ENCODE measurements at regions not wholly inside any gene's neighbourhood (a gene's known extent, or its start where the extent isn't known, plus 50 kb on each side); places are given as distances from the start of the nearest gene placed in this dataset.

DNA sequence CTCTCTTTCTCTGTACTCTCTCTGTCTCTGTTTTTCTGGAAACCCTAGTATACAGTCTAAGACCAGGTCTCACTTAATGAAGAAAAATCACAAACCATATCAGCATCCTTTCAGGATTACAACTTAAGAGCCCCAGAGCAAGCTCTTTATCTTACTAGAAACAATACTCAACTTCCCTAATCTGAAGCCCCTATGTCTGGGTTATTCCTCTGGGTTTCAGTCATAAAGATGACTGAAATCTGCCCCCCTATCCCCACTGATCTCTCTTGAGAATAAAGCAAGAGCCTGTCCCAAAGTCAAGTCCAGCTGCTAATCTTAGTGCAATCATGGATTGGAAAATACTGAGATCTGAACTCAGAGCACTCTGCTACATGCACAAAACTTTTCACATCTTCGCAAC, 53.9 kb upstream of the PICALM start:
- no peak for DNase-seq (ENCODE audit: extremely low read depth, low read depth, low spot score)

GRCh38 chr11:86120807-86121206, 51.9 kb upstream of the PICALM start:
- DNase-seq (ENCODE audit: extremely low read depth, low read depth, low spot score), result no peak

DNA sequence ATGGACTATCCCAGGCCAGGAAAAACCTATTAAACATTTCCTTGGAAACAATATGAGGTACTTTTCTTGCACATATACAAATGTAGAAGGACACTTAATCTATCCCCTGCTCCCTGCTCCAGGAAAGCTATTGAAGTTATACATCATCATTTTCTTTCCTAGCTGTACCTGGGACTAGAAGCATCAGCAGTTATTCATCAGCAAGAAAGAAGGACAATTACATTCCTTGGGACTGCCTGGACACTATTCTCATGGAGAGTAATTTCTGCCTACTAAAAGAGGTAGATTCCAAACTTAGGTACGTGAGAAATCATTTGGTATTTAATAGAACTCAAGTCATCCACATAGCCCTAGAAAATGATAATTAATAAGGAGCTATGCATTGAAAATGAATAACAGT, 51.0 kb upstream of the PICALM start:
- no peak for DNase-seq (ENCODE audit: extremely low read depth, low read depth, low spot score)

DNA sequence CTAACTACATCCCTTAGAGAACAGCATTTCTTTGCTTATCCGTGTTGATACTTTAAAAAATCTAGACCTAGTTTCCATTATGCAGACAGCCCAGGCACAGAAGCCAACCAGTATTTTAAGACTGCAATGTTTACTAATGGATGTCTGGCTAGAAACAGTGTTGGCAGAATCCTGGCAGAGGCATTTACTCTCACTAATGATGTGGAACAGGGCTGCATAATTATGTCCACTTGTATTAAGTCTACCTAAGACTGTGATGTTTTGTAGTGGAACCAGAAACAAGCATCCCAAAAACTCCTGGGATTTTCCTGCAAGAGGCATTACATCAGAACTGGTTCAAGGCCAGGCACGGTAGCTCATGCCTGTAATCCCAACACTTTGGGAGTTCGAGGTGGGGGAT, 50.2 kb upstream of the PICALM start:
- DNase-seq (ENCODE audit: extremely low read depth, low read depth, low spot score), result no peak
